HG02798 (cell line): ENCODE measurements at regions not wholly inside any gene's neighbourhood (a gene's known extent, or its start where the extent isn't known, plus 50 kb on each side); places are given as distances from the start of the nearest gene placed in this dataset.

Experiments
- ATAC-seq: cut with Tn5 transposase; IDR thresholded peaks from one replicate; pipeline ENCODE4 v1.9.1; 2021; ENCODE audit warnings: mild to moderate bottlenecking; ENCODE audit not compliant: unreplicated experiment, poor library complexity

DNA sequence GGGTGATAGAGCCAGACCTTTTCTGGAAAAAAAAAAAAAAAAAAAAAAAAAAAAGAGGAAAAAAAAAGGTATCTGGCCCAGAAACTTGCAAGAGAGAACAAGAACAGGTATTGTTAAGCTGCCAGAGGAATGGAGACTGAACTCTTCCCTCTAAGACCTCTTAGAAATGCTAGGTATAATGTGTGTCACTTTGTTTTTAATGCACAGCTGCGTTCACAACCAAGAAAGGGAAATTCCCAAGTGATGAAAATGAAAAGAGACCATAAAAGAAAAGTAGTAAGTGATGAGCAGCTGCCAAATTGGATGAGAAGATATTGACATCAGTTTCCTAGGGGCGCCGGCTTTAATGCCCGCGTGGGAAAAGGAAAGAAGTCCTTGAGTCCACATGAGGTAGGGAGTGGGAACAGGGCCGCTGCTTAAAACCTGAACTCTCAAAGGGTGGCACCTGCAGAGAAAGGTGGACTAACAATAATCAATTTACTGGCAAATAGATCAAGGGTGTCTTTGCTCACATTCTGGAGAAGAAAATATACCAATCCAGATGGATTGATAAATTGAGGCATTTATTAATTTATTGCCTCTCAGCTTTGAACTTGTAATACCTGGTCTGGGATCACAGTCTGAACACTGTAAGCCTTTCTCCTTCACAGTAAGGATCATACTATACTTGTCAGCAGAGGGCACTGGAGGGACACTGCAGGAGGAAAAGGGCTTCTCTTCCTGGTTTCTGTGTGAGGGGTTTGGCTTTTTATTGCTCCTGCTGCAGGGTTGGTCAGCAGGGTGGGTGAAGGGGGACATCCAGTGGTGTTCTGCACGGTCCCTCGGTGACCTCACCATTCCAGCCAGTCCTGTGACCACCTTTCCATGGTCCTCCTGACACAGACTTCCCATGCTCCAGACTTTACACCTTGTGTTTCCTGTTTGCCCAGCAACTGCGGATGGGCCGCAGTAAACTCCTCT is 131.6 kb downstream of the AQP9 start:
- no peak for ATAC-seq

DNA sequence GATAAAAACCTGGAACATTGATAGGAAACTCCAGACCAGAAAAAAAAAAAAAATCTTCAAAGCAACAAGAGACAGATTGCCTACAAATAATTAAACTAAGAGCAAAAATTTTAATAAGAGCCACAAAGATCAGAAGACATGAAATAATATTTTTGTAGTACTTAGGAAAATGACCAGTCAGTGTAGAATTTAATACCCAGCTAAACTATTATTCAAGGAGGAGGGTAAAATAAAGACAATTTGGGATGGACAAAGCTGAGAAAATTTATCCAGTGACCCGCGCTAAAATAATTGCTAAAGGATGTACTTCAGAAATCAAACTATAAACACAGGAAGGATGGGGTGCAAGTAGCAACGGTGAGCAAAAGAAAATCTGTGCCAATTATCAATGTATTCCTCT is 133.2 kb downstream of the AQP9 start:
- no peak for ATAC-seq

DNA sequence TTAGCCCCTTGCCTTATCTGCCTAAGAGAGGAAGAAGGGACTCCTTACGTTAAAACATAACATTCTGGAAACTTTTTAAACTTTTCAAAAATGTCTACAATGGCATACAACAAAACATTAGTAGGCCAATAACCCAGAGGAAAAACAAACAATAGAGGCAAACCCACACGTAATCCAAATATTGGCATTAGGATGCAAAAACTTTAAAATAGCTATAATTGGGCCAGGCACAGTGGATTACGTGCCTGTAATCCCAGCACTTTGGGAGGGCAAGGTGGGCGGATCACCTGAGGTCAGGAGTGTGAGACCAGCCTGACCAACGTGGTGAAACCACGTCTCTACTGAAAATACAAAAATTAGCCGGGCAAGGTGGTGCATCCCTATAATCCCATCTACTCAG is 134.9 kb downstream of the AQP9 start:
- no peak for ATAC-seq

DNA sequence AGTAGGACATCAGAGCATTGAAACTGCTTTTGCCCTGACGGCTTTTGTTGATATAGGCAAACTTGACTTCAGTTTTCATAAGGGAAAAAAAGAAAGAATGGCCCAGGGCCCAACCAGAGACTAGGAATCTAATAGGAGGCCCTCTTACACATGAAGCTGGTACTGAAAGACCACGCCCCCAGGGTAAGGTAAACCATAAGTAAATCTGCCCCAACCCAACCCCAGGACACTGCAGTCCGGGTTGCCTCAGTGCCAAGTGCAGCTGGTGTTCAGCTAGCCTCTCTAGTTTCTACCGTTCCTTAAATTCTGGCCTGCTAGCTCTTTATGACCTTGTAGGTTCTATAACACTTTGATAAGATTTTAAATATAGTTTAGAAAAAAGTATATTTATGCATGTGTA is 136.7 kb downstream of the AQP9 start:
- ATAC-seq: no peak

DNA sequence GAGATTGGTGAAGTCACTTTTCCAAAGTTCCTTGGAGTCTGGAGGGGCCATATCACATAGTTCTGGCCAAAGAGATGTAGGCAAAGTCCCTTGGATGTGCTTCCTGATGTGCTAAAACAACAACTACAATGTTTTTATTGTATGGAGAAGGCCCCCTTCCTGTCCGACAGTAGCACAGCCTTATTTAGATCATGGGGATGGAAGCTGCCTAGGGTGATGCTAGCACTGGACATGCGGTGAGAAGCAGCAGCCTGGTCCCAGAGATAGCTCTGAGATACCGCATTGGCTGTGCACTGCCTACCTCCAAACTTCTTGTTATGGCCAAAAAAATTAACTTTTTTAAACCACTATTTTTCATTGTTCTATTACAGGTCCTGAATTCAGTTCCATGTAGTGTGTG is 137.6 kb downstream of the AQP9 start:
- ATAC-seq: no peak

DNA sequence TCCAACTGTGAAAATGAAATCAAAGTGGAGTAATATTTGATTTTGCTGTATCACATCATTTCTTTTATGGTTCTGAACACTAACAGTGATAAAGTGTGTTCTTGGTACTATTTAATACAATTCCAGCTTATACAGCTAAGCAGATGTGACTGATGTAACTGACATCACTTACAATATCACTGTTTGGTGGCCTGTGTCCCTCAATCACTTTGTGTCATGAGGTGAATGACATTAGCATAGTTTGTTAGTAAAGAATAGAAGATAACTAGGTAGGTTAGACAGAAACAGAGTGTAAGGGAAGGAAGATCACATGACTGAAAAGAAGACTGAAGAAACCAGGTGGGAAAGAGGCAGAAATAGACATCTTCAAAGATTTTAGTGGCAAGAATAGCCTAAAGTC is 138.7 kb downstream of the AQP9 start:
- no peak for ATAC-seq

DNA sequence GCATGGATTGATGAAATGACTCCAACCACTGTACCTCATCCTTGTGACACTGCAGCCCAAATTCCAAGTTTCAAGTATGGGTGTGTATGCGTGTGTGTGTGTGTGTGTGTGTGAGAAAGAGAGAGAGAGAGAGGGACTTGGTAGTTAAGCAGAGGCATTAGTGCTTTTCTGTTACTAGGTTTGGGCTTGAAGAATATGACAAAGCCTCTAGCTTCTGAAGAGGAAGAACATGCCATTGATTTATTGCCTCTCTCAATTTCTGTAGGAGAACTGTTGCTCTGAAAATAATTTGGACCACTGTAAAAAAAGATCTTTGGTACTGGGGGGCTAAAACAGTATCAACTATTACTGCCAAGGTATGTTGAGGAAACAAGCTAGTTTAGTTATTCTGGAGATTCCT is 139.2 kb downstream of the AQP9 start:
- no peak for ATAC-seq

DNA sequence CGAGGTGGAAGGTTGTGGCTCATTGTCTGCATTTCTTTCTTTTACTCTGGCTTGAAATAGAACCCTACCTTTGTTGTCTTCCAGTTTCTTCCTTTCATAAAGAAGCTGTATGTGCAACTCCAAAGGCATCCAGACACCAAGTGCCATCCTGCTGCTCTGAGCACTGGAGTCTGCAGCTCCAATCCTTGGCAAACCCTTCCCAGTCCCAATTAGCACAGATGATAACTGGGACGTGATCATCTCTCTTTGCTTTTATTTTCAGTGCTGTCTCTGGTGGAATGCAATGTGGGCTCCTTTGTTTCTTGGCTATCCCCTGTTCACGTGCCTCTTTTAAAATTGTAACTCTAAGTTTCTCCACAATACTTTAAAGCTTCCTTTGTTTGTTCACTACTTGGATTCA is 140.9 kb downstream of the AQP9 start:
- no peak for ATAC-seq

DNA sequence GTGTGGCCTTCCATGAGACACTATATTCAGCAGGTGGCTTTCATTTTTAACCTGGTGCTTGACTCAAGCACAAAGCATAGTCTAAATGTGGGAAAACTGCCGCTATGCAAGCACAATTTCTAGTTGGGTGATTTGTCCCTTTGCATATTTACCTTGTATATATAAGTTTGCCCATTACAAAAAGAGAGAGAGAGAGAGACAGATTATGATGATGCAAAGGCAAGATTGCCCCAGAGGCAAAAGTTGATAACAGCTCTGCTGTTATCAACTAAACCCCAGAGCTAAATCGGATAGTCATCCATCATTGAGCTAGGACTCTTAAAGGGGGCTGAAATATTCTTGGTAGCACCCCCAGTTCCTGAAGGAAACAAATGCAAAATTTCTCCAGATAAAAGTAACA is 141.5 kb downstream of the AQP9 start:
- no peak for ATAC-seq

DNA sequence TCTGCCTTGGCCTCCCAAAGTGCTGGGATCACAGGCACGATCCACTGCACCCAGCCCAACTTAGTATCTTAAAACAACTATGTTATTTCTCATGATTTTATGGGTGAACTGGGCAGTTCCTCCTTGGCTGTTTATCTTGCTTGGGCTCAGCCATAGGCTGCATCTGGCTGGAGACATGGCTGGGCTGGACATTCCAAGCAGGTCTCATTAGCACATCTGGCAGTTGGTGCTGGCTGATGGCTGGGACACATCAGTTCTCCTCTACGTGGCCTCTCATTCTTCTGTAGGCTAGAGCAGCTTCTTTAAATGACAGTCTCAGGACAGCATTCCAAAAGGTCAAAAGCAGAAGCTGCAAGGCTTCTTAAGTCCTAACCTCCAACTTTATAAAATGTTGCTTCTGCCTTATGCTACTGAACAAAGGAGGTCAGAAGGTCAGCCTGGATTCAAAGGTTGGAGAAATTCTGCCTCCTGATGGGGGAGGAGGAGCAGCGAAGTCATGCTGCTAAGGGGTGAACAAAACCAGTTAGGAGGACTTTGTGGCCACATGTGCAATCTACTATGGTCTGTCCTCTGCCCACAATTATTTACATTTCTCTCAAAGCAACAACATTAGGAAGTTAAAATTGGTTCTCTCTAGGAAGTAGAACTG is 144.0 kb downstream of the AQP9 start:
- no peak for ATAC-seq

DNA sequence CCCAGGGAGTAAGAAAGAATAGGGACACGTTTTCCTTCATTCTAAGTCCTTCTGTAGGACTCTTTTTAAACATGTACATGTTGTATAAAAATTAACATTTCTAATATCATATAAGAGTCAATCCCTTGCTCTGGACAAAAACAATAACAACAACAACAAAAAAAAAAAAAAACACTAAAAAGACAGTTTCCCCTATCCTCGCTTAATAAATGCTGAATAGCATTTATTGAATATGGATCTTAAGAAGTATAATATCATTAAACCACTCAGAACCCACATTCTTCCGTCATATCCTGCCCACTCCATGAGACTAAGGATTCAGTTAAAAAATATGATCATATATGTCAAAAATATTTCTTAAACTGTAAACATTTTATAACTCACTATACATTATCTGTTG is 145.1 kb downstream of the AQP9 start:
- ATAC-seq: no peak

DNA sequence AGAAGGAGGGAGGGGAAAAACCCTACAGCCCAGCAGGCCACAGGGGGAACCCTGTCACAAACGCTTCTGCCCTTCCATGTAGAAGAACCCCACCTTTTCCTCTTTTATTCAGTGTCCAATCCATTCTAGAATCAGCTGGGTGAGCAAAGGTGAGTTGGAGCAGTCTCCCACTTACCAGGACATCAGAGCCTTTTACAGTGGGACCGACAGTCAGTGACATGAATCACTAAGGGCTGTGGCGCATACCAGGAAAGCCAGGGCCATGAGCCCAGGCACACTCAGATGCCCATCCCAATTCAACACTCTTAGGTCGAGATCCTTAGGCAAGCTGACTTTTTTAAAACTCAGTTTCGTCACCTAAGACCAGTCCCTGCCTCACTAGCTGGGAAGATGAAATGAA is 146.1 kb downstream of the AQP9 start:
- no peak for ATAC-seq

DNA sequence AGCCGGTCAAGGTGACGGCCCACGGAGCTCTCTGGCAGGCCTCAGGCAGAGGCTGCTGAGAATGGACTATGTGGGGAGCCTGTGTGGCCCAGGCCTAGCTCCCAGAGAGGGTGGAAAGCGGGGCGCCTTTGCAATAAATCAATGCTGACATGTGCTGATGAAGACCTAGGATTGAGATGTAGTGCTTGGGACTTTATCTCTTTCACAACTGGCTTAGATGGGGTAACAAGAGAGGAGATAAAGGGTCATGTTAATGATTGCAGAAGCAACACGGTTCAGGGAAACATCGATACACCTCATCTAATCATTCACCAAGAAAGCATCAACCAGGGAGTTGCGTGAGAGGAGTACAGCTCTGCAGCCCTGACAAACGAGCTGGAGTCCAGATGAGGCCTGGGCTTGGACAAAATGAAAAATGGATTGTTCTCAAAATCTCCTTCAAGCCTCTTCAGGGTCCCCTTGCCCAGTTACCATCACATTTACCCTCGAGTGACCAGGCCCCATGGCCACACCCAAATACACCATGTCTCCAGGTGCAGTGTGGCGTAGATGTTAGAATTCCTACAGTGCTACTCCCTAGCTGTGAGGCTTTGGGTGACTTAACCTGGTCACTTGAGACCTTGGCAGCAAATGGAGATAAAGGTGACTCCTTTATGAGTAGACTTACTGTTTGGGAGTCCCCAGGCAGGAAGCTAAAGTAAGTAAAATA is 146.4 kb upstream of the LIPC start:
- ATAC-seq: no peak

DNA sequence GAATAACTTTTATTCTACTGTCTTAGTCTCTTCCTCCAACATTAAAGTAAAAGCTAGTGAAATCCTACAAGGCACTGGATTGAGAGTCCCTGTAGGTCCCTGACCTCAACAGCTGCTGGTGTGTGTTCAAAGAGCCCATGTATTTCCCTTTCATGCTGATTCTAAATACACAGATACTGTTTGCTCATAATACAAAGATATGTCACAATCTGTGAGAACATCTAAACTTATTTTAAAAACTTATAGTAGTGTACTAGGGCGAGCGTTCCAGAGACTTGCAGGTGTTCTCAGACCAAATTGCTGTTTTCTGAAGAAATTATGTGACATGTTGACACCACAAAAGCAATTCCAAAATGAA is 145.9 kb upstream of the LIPC start:
- ATAC-seq: no peak

DNA sequence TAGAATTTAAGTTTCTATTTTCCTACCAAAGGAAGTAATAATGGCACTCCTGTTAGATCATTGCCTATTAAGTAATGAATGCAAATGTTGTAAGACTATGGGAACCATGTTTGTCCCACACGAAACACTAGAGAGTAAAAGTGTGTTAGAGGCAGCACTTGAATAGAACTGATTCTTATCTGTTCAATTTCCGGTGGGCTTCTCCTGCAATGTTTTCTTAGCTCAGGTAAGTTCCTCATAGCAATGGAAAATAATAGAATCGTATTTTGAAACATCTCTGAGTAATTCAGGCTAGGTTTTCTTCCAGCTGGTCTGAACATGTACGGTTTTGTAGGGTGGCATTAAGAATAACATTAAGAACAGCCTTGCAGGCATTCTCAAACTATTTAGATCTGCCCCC is 145.3 kb upstream of the LIPC start:
- ATAC-seq: no peak

DNA sequence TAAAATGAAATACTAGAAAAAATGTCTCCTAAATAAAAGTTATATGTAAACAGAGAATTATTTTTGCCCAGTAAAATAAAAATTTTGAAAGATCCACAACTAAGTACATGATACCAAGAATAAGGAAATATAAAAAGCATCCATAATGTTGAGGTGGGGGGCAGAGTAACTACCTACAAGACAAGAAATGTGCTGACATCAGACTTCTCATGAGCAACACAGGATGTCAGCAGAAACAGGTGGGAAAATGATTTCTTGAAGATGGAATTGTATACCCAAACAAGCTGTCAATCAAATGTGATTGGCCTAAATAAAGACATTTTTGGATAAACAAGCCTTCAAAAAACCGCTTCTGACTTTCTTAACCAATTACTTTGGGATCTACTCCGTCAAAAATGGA is 143.9 kb upstream of the LIPC start:
- no peak for ATAC-seq

DNA sequence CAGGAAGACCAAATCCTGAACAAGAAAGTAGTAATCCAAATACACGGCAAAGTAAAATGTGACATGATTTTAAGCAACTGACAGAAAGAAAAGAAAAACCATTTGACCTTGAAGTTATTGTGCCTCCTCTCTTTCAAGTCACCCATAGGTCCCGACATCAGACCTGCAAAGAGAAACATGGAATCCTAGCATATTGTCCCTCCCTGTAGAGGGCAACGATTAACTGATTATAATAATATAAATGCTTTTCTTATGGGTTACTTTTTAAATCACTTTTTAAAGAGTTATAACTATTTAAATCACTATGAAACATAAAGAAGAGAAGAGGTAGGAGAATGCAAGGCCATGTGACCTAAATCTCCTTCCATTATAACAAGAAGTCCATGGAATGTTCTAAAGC is 143.2 kb upstream of the LIPC start:
- ATAC-seq: no peak

DNA sequence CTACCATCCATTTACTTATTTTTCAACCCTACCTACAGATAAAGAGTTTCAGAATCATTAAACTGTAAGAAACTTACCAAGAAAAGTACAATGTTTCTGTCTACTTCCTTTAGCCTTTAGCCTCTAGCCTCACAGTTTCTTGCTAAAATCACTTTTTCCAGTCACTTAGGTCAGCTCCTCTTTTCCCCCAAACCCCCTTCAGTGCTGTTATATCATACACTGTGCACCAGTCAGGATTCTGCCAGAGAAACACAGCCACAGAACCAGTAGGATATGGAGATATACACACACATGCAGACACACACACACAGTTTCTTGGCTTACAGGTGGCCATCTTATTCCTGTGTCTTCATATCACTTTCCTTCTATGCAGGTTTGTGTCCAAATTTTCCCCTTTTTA is 139.9 kb upstream of the LIPC start:
- no peak for ATAC-seq

DNA sequence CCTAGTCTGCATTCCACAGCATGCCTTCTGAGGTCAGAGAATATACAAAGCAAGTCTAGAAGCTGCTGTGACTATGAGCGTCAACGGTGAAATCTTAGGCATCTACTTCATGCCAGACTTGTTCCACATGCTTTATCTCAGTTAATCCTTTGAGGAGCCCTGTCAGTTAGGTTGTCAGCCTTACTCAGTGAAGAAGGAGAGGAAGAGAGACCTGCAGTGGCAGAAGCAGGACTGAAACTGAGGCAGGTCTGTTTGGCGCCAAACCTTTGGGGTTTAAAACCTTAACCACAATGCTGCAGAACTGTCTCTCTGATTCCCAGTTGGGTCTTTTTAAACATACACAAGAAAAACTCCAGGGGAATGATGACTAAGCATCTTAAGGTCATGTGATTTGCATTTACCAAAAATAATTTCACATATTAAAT is 139.0 kb upstream of the LIPC start:
- no peak for ATAC-seq

DNA sequence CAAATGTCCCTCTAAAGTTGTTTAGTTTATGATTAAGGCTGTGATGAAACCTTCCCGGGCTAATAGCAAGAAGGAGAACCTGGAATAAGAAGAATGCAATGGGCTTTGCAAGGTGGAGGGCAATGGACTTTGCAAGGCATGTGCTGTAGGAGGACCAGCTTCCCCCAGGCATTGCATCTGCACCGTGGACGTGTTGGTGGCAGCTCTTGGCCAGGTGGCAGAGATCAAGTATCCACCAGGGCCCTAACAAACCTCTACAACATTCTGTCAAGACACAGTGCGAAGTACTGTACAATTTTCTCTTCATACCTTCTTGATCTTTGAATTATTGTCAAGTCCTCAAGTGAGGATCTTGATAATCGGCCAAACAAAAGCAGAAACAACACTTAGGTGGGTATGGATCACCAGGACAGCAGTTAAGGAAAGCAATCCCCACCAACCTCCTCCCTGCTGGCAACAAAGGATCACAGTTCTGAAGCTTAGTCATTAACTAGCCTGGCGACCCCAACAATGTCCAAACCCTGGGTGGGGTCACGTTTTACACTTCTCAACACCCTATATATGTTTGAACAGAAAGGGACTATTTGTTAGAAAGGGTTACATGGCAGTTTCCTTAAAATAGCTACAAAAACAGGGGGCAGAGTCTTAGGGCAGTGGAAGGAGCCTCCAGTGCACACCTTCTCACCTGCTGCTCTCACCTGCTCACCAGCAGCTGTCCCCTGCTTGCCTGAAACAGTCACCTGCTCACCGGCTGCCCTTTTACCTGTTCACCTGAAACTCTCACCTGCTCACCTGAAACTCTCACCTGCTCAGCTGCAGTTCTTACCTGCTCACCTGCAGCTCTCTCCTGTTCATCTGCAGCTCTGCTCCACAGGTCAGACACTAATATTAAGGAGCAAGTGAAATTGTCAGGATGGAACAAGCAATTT is 137.9 kb upstream of the LIPC start:
- ATAC-seq: no peak
